Immature natural killer cell (primary cell): ENCODE measurements at regions not wholly inside any gene's neighbourhood (a gene's known extent, or its start where the extent isn't known, plus 50 kb on each side); places are given as distances from the start of the nearest gene placed in this dataset.

ENCODE experiments used
- DNase-seq, 3 donors: peaks; one replicate each; pipeline ENCODE4 v3.0.0; 2022; ENCODE audit warnings: mixed read lengths in 1 of 3
- H3K27ac Mint-ChIP-seq, 6 donors: one replicate each; pipeline ENCODE4 v1.8.0; 2020; ENCODE audit warnings: mixed read lengths in 6 of 6, mild to moderate bottlenecking in 5 of 6, inconsistent platforms in 4 of 6, moderate library complexity in 3 of 6
- H3K27me3 Mint-ChIP-seq, 3 donors: one replicate each; pipeline ENCODE4 v1.8.0; 2020 to 2021; ENCODE audit warnings: low read depth in 3 of 3, mild to moderate bottlenecking in 3 of 3, mixed read lengths in 3 of 3, moderate library complexity in 3 of 3, inconsistent platforms in 1 of 3
- H3K36me3 Mint-ChIP-seq, 3 donors: one replicate each; pipeline ENCODE4 v1.8.0; 2020; ENCODE audit warnings: mixed read lengths in 3 of 3, inconsistent platforms in 2 of 3, mild to moderate bottlenecking in 2 of 3
- H3K4me1 Mint-ChIP-seq, 2 donors: one replicate each; pipeline ENCODE4 v1.8.0; 2020; ENCODE audit warnings: inconsistent platforms in 2 of 2, mild to moderate bottlenecking in 2 of 2, mixed read lengths in 2 of 2, moderate library complexity in 1 of 2
- H3K4me3 Mint-ChIP-seq, 5 donors: one replicate each; pipeline ENCODE4 v1.8.0; 2020; ENCODE audit warnings: mild to moderate bottlenecking in 5 of 5, mixed read lengths in 5 of 5, inconsistent platforms in 3 of 5, moderate library complexity in 3 of 5
- H3K9me3 Mint-ChIP-seq, 6 donors: one replicate each; pipeline ENCODE4 v1.8.0; 2020; ENCODE audit warnings: mild to moderate bottlenecking in 6 of 6, mixed read lengths in 6 of 6, inconsistent platforms in 4 of 6, moderate library complexity in 3 of 6

DNA sequence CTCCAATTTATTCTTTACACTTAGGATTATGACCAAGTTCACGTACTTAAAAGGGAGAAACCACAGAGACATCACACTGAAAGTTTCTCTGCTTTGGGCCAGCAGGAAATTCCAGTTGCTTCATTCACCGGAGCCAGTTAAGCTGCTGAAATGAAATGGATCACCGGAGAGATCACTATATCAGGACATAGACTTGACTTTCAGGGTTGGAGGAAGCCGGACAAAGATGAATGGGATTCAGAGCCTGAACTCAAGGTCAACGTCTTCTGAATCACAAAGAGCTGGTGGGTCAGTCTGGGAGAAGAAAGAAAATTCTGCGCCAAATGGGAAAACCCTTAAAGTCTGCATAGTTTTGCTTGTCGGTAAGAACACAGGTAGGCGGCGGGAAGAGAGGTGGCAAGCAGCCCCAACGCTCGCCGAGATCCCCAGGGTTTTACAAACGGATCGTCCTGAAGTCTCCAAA, 81.9 kb upstream of the CCDC28A start:
- no peaks in the 10 kb centered on the region for H3K9me3 Mint-ChIP-seq

DNA sequence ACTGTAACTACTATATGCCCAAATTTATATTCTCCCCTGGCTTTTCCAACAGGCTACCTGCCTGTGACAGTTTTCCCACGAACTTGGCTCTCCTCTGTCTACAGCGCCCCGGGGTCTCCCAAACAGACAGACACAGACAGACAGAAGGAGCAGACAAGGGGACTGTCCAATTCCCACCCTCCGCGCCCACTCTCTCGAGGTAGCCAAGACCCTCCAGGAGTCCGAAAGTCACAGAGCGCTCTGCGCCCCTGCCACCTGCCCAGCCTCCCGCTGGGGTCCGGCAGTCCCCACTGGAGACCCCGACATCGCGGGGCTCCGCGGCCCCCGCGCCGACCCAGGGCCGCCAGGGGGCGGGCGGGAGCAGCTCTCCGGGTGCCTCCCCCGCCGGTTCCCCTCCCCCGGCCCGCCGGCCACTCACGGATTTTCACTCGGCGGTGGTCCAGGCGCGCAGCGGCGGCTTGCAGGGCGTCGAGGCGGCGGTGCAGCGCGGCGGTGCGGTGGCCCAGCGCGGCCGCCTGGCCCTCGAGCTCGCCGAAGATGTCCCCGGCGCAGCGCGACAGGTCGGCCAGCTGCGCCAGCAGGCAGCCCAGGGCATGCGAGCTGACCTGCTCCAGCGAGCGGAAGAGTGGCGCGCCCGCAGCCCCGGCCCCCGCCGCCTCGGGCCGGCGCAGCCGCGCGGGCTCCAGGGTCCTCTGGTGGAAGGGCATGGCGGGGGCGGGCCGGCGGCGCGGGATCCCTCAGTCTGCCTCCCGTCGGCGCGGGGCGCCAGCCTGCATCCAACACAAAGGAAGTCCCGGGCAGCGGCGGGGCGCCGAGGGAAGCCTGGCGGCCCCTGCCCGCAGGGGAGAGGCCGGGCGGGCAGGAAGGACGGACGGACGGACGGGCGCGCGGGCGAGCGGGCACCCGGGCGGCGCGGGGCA, 81.3 kb upstream of the CCDC28A start:
- peak; percentile 56 to 58 (median 58) for DNase-seq
- no peaks in the 10 kb centered on the region for H3K36me3 Mint-ChIP-seq
- no peaks in the 10 kb centered on the region for H3K9me3 Mint-ChIP-seq
- peak overlapping the region in 1 of 6 donors; percentile 42 for H3K27ac Mint-ChIP-seq
- peaks cover 1 to 16% (median 2%) of the 10 kb centered on the region in 3 donors for H3K27me3 Mint-ChIP-seq
- H3K4me1 Mint-ChIP-seq, result peaks cover 9 to 13% of the 10 kb centered on the region in 2 donors
- H3K4me3 Mint-ChIP-seq, result peak overlapping the region; percentile 79 to 85 (median 83)

More for the DNA sequence above, 81.9 kb upstream of the CCDC28A start:
- Mint-ChIP-seq H3K27me3 (peaks cover 1 to 16% (median 2%) of the 10 kb centered on the region in 3 donors), H3K4me3 (peak overlapping the region; percentile 79 to 85 (median 83)), H3K36me3 (no peaks in the 10 kb centered on the region), H3K27ac (peak overlapping the region in 1 of 6 donors; percentile 42), H3K4me1 (peaks cover 9 to 13% of the 10 kb centered on the region in 2 donors)
- no peak for DNase-seq

DNA sequence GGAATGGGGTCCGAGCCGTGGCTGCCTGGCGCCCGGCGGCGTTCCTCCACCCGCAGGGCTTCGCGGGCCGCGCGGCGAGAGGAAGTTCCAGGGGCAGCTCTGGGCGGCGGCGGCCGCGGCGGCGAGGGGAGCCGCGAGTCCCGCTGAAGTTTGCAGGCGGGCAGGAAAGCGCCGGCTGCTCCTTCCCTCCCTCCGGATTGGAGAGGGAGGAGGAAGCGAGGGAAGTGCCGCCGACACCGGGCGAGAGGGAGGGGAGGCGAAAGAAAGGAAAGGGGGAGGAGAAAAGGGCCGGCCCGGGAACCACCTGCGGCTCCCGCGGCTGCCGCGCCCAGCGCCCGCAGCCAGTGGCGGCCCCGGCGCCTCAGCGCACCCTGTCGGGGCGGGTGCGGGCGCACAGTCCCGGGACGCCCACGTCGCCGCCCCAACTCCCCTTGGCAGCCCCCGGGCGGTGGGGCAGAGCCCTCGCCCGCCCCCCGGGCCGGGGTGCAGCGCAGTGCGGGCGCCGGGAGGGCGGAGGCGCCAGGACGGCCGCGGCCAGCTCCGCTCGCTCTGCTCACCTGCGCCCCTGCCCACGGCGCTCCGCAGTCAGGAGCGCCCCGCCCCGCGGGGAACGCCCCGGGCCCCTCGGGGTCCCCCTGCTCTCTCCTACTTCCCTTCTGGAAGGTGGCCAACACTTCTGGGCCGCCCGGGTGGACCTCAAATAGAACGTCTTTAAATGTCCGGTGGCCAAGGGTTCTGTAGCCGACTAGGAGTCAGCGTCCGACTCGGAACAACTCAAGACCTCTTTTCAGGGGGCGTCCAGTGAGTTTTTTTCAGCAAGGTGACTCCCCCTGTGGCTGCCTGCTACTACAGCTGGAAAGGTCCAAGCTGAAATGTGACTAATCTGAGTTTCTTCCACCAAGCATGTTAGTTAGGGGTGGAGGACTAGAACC, 80.3 kb upstream of the CCDC28A start:
- Mint-ChIP-seq H3K9me3 (no peaks in the 10 kb centered on the region), H3K36me3 (no peaks in the 10 kb centered on the region), H3K27me3 (peaks cover 1 to 16% (median 2%) of the 10 kb centered on the region in 3 donors), H3K4me1 (peaks cover 9 to 13% of the 10 kb centered on the region in 2 donors), H3K4me3 (peak overlapping the region; percentile 77 to 87 (median 85)), H3K27ac (no peak overlapping the region)
- DNase-seq, result peak; percentile 38 to 44 (median 42)

DNA sequence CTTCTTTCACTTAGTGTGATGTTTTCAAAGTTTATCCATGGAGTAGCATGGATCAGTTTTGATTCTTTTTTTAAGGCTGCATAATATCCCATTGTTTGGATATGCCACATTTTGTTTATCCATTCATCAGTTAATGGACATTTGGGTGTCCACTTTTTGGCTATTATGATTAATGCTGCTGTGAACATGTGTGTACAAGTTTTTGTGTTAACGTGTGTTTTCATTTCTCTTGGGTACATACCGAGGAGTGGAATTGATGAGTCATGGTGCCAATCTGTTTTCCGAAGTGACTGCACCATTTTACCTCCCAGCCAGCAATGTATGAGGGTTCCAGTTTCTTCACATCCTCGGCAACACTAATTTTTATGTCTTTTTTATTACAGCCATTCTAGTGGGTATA, 78.4 kb upstream of the CCDC28A start:
- H3K36me3 Mint-ChIP-seq, result no peaks in the 10 kb centered on the region
- no peaks in the 10 kb centered on the region for H3K9me3 Mint-ChIP-seq
- no peak for DNase-seq
- H3K4me3 Mint-ChIP-seq, result peak overlapping the region in 3 of 5 donors; percentile 6 to 22 (median 18)
- H3K27ac Mint-ChIP-seq, result no peak overlapping the region
- H3K4me1 Mint-ChIP-seq, result peaks cover 9 to 13% of the 10 kb centered on the region in 2 donors
- H3K27me3 Mint-ChIP-seq, result peaks cover 1 to 16% (median 2%) of the 10 kb centered on the region in 3 donors

DNA sequence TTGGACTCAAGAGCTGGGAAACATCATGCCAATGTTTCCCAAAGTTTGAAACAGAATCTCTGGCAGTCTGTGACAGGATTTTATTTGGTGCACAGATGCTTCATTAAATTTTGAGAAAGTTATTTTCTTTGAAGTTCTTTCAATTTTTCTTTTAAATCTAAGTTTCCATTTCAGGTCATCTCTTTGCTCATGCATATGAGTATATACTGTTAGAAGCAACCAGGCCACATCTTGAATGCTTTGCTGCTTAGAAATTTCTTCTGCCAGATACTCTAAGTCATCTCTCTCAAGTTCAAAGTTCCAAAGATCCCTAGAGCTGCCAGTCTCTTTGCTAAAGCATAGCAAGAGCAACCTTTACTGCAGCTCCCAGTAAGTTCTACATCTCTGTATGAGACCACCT, 59.1 kb upstream of the CCDC28A start:
- Mint-ChIP-seq H3K27ac (no peak overlapping the region), H3K36me3 (no peaks in the 10 kb centered on the region), H3K4me3 (no peak overlapping the region), H3K27me3 (peaks cover 2 to 11% (median 5%) of the 10 kb centered on the region in 3 donors), H3K9me3 (peaks cover 0 to 11% (median 1%) of the 10 kb centered on the region in 6 donors), H3K4me1 (no peaks in the 10 kb centered on the region)
- DNase-seq, result no peak

DNA sequence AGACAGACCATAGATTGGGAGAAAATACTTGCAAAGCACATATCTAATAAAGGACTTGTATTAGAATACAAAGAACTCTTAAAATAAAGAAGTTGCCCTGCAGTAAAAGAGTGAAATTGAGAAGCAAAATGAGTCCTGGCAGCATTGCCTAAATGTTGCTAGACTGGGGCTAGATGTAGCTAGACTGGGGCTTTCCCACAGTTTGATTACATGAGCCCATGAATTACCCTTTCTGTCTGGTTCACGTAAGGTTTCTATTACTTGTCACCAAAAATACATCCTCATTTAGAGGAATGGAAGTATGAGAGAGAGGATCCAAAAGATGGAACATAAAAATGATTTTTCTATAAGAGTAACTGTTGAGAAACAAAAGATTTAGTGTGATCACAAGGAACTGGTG, 57.6 kb upstream of the CCDC28A start:
- no peak overlapping the region for H3K4me3 Mint-ChIP-seq

DNA sequence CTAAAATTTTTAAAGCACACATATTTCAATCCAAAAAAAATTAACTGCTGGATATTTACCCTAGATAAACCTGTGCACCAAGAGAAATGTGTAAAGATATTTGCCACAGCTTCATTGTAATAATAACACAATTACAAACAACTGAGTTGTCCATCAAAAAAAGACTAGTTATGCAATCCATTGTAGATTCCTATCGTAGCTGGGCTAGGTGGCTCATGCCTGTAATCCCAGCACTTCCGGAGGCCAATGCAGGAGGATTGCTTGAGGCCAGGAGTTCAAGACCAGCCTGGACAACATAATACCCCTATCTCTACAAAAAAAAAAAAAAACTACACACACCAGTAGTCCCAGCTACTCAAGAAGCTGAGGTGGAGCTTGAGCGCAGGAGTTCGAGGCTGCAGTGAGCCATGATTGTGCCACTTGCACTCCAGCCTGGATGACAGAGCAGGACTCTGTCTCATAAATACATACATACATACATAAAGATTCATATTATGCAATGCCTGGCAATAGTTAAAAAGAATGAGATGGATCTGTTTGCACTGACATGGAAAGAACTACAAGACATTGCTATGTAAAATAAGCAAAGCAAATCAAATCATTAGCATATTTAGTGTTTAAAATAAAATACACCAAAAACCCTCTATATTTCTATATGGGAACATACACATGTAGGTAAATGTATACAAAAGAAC, 56.5 kb upstream of the CCDC28A start:
- Mint-ChIP-seq H3K27me3 (peaks cover 2 to 9% (median 5%) of the 10 kb centered on the region in 3 donors), H3K27ac (no peak overlapping the region), H3K4me3 (no peak overlapping the region), H3K4me1 (no peaks in the 10 kb centered on the region), H3K36me3 (no peaks in the 10 kb centered on the region), H3K9me3 (peaks cover 0 to 11% (median 1%) of the 10 kb centered on the region in 6 donors)
- no peak for DNase-seq

More for the DNA sequence above, 57.6 kb upstream of the CCDC28A start:
- DNase-seq, result no peak
- no peaks in the 10 kb centered on the region for H3K36me3 Mint-ChIP-seq
- H3K27me3 Mint-ChIP-seq, result peaks cover 2 to 9% (median 5%) of the 10 kb centered on the region in 3 donors
- H3K27ac Mint-ChIP-seq, result no peak overlapping the region
- peaks cover 0 to 11% (median 1%) of the 10 kb centered on the region in 6 donors for H3K9me3 Mint-ChIP-seq
- H3K4me1 Mint-ChIP-seq, result no peaks in the 10 kb centered on the region

DNA sequence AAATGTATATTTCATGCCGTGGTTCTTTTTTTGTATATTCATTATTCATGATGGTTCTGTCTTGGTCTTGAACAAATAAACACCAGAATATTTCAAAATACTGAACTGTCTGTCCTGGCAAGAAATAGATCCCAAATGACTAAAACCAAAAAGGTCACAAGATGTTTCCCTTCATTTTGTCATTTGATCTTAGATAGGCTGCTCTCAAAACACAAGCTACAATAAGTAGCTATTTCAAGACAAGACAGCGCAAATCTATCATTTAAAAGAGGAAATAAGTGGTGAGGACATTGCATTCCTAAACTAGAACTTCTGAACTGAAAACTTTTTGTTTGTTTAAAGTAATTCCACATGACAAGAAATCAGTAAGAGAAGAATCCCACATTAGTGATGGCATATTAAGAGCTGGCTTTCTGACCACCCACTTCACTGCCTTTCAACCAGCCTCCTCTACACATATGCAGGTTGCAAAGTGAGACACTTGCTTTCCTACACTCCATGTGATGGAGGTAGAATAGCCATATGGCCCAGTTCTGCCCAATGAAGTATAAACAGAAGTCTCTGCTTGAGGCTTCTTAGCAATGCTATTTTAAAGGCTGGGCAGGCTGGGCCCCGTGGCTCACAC, 54.4 kb upstream of the CCDC28A start:
- no peaks in the 10 kb centered on the region for H3K4me1 Mint-ChIP-seq
- no peak for DNase-seq
- no peak overlapping the region for H3K27ac Mint-ChIP-seq
- peaks cover 0 to 6% (median 0%) of the 10 kb centered on the region in 6 donors for H3K9me3 Mint-ChIP-seq
- H3K4me3 Mint-ChIP-seq, result no peak overlapping the region
- H3K36me3 Mint-ChIP-seq, result no peaks in the 10 kb centered on the region
- H3K27me3 Mint-ChIP-seq, result peaks cover 2 to 9% (median 4%) of the 10 kb centered on the region in 3 donors

DNA sequence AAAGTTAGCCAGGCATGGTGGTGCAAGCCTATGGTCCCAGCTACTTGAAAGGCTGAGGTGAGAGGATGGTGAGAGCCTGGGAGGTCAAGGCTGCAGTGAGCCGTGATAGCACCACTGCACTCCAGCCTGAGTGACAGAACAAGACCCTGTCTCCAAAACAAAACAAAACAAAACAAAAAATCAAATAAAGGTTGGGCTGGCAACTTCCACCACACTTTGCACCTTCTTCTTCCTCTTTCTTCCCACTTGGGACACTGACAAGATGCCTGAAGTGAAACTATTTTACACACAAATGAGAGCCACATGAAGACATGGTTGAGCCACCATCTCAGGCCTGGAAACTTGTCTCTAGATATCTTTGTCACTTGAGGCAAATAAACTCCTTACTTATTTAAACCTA, 53.8 kb upstream of the CCDC28A start:
- no peak for DNase-seq
- Mint-ChIP-seq H3K4me1 (no peaks in the 10 kb centered on the region), H3K4me3 (no peak overlapping the region), H3K9me3 (peaks cover 0 to 4% (median 0%) of the 10 kb centered on the region in 6 donors), H3K27me3 (peaks cover 2 to 9% (median 3%) of the 10 kb centered on the region in 3 donors), H3K27ac (no peak overlapping the region), H3K36me3 (no peaks in the 10 kb centered on the region)

DNA sequence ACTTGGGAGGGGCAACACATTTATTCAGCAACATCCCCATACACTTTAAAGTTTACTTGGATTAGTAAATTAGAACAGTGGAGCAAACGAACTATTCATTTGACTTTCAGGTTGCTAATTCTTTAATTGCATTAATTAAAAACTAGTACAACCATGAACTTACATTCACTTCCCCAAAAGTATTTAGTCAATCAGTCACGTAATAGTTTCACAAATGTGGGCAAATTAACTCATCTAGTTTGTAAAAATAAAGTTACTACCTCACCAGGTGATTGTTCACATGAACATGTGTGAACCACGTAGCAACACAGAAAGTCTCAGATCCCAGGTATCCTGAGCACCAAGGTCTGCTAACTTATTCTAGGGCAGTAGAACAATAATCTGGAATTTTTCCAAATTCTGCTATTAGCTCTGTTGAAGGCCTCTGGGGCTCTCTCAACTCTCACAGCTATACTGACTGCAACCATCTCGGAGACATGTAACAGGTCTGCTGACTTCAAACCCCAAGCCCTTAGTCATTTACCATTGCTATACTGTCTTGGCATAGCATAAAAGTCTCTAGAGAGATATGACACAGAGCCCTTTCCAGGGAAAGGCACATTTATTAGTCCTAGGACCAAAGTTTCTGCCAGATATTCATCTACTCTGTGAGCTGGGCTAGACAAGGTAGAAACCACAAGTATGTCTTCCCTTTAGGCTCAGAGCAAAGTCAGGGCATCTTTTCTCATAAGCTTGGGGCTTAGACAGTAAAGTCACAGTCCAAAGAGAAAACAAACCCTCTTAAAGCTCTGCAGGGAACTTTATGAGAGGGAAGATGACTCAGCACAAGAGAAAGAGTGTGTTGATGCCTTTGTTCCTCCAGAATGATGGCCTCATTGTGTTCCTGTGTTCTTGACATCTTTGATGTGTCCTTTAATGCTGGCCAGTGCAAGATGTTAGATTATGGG, 50.9 kb upstream of the CCDC28A start:
- Mint-ChIP-seq H3K27ac (no peak overlapping the region), H3K36me3 (no peaks in the 10 kb centered on the region), H3K27me3 (peaks cover under 1 to 9% (median 1%) of the 10 kb centered on the region in 3 donors), H3K4me3 (no peak overlapping the region), H3K4me1 (no peaks in the 10 kb centered on the region), H3K9me3 (no peaks in the 10 kb centered on the region)
- no peak for DNase-seq
